PC-9 (cell line): ENCODE measurements at regions not wholly inside any gene's neighbourhood (a gene's known extent, or its start where the extent isn't known, plus 50 kb on each side); places are given as distances from the start of the nearest gene placed in this dataset.

Source experiments
- BruUV-seq: library from RNA; stranded (reverse); fragments of 400-500 nt; replicated peaks from 2 replicates; lab custom pipeline; 2021; lab: Mats Ljungman, UMichigan
- CTCF ChIA-PET: fragments of 300-600 bp; sonication (Branson Sonifier 250); formaldehyde crosslinking; loops from one replicate; lab custom pipeline; 2022; ENCODE audit warnings: antibody characterized with exemption; lab: Charles Lee
- POLR2A ChIA-PET: fragments of 300-600 bp; sonication (Branson Sonifier 250); formaldehyde crosslinking; loops from one replicate; lab custom pipeline; 2022; ENCODE audit warnings: antibody characterized with exemption; ENCODE audit not compliant: unreplicated experiment; lab: Charles Lee
- DNase-seq, 2 experiments: peaks; one replicate each; pipeline versions ENCODE4 v3.0.0 to v3.0.0-alpha.2; 2015 to 2022; ENCODE audit warnings: mixed read lengths in 1 of 2
- H2AFZ ChIP-seq: fragments of 200-600 bp; sonication (generic); 2 replicates; pipeline ENCODE4 v1.8.1; 2017; ENCODE audit warnings: antibody characterized with exemption
- H3F3A ChIP-seq: fragments of 200-600 bp; sonication (generic); 2 replicates; pipeline ENCODE4 v1.8.1; 2017; ENCODE audit warnings: antibody characterized with exemption, mild to moderate bottlenecking, low read depth; ENCODE audit not compliant: insufficient read depth
- H3K27ac ChIP-seq: fragments of 200-600 bp; sonication (generic); 2 replicates; pipeline ENCODE4 v1.6.1; 2016; ENCODE audit warnings: mixed run types
- H3K27me3 ChIP-seq: fragments of 200-600 bp; sonication (generic); 2 replicates; pipeline ENCODE4 v1.6.1; 2016; ENCODE audit warnings: low read depth, mixed run types; ENCODE audit not compliant: insufficient read depth
- H3K36me3 ChIP-seq: fragments of 200-600 bp; sonication (generic); 2 replicates; pipeline ENCODE4 v1.6.1; 2016; ENCODE audit warnings: low read depth, mixed run types
- H3K4me1 ChIP-seq: fragments of 200-600 bp; sonication (generic); replicated peaks from 2 replicates; pipeline ENCODE4 v1.6.1; 2016; ENCODE audit warnings: mixed run types; ENCODE audit not compliant: insufficient read depth
- H3K4me2 ChIP-seq: fragments of 200-600 bp; sonication (generic); 2 replicates; pipeline ENCODE4 v1.6.1; 2017; ENCODE audit warnings: mixed run types
- H3K4me3 ChIP-seq: fragments of 200-600 bp; sonication (generic); 2 replicates; pipeline ENCODE4 v1.6.1; 2016; ENCODE audit warnings: mixed run types
- H3K79me2 ChIP-seq: fragments of 200-600 bp; sonication (generic); 2 replicates; pipeline ENCODE4 v1.6.1; 2017; ENCODE audit warnings: low read depth, mixed run types
- H3K9me2 ChIP-seq: fragments of 200-600 bp; sonication (generic); 2 replicates; pipeline ENCODE4 v1.8.1; 2017; ENCODE audit warnings: mild to moderate bottlenecking; ENCODE audit not compliant: insufficient read depth
- H3K9me3 ChIP-seq: fragments of 200-600 bp; sonication (generic); 2 replicates; pipeline ENCODE4 v1.8.1; 2016; ENCODE audit warnings: low read depth; ENCODE audit not compliant: insufficient read depth
- H4K20me1 ChIP-seq: fragments of 200-600 bp; sonication (generic); 2 replicates; pipeline ENCODE4 v1.8.1; 2017; ENCODE audit not compliant: insufficient read depth
- CTCF ChIP-seq: fragments of 200-600 bp; sonication (generic); conservative IDR thresholded peaks from 2 replicates; pipeline ENCODE4 v1.6.1; 2017; ENCODE audit warnings: mixed run types, antibody characterized with exemption, mild to moderate bottlenecking, moderate library complexity
- EZH2 ChIP-seq: fragments of 200-600 bp; sonication (generic); IDR thresholded peaks from 2 replicates; pipeline ENCODE4 v1.8.0; 2017; ENCODE audit warnings: antibody characterized with exemption, low read depth
- intact Hi-C: fragments of 100-400 bp; cut with micrococcal nuclease; formaldehyde crosslinking; loops from one replicate; pipeline ENCODE4 v1.10.0; 2022; ENCODE audit not compliant: unreplicated experiment

- CTCF ChIA-PET = interaction anchor here (0.5 kb wide), 1 partner anchor 241 kb away, joined by 3 read pairs; no protein-coding TSS in a partner anchor
- POLR2A ChIA-PET = interaction anchor here (0.6 kb wide), 1 partner anchor 217 kb away, joined by 3 read pairs; no protein-coding TSS in a partner anchor
- Histone ChIP-seq H3K27me3 (no peaks in the 10 kb centered on the region), H3K4me2 (peak overlapping the region; percentile 28), H3K36me3 (no peaks in the 10 kb centered on the region), H3K79me2 (no peaks in the 10 kb centered on the region), H2AFZ (no peak overlapping the region), H3K27ac (peak overlapping the region; percentile 55), H3F3A (peaks cover 39% of the 10 kb centered on the region), H4K20me1 (no peaks in the 10 kb centered on the region), H3K4me1 (peaks cover 44% of the 10 kb centered on the region), H3K4me3 (no peak overlapping the region), H3K9me2 (no peaks in the 10 kb centered on the region), H3K9me3 (0 out of 2 replicates have a peak, but pooled peaks cover 6% of the 10 kb centered on the region)
- intact Hi-C loops = loop anchor here (5.0 kb wide), 1 partner anchor 203 kb away; no protein-coding TSS in a partner anchor
- TF ChIP-seq CTCF = no peak
- no peak for TF ChIP-seq EZH2
- BruUV-seq = no TSS peak
- DNase-seq = no peak
Measured at GRCh38 chr9:105154723-105155191, 89.7 kb upstream of the SLC44A1 start.

GRCh38 chr9:105157171-105157583 lies 87.3 kb upstream of the SLC44A1 start:
- CTCF ChIA-PET = interaction anchor here (0.5 kb wide), 1 partner anchor 93 kb away, joined by 8 read pairs; no protein-coding TSS in a partner anchor
- no peaks in the 10 kb centered on the region for H4K20me1 ChIP-seq
- H3K27ac ChIP-seq = no peak overlapping the region
- peak; percentile 71 for TF ChIP-seq CTCF
- no peak for TF ChIP-seq EZH2
- no peak overlapping the region for H3K4me3 ChIP-seq
- no peak overlapping the region for H2AFZ ChIP-seq
- intact Hi-C loops = loop anchor here (1.0 to 5.0 kb wide), 7 partner anchors 30 to 376 kb away; no protein-coding TSS in a partner anchor
- peak; percentile 52 to 71 for DNase-seq
- no TSS peak for BruUV-seq
- POLR2A ChIA-PET = no interaction called here
- no peaks in the 10 kb centered on the region for H3K9me2 ChIP-seq
- 0 out of 2 replicates have a peak, but pooled peaks cover 6% of the 10 kb centered on the region for H3K9me3 ChIP-seq
- no peaks in the 10 kb centered on the region for H3K79me2 ChIP-seq
- H3K4me2 ChIP-seq = peak overlapping the region; percentile 37; the same call in 1 of the 2 replicates
- peaks cover 22% of the 10 kb centered on the region; the same call in 1 of the 2 replicates for H3F3A ChIP-seq
- H3K36me3 ChIP-seq = no peaks in the 10 kb centered on the region
- peaks cover 24% of the 10 kb centered on the region for H3K4me1 ChIP-seq
- no peaks in the 10 kb centered on the region for H3K27me3 ChIP-seq

- no peak for DNase-seq
- no peaks in the 10 kb centered on the region for H3K9me2 ChIP-seq
- H3K36me3 ChIP-seq = no peaks in the 10 kb centered on the region
- no peak overlapping the region for H3K27ac ChIP-seq
- CTCF ChIA-PET = no interaction called here
- no peak overlapping the region for H3K4me3 ChIP-seq
- H4K20me1 ChIP-seq = no peaks in the 10 kb centered on the region
- peaks cover 19% of the 10 kb centered on the region; the same call in 1 of the 2 replicates for H3F3A ChIP-seq
- peaks cover 20% of the 10 kb centered on the region for H3K4me1 ChIP-seq
- H3K9me3 ChIP-seq = 0 out of 2 replicates have a peak, but pooled peaks cover 6% of the 10 kb centered on the region
- H3K27me3 ChIP-seq = no peaks in the 10 kb centered on the region
- no peak for TF ChIP-seq EZH2
- TF ChIP-seq CTCF = no peak
- H3K4me2 ChIP-seq = no peak overlapping the region
- intact Hi-C loops = loop anchor here (5.0 kb wide), 1 partner anchor 199 kb away; no protein-coding TSS in a partner anchor
- POLR2A ChIA-PET = no interaction called here
- no peak overlapping the region for H2AFZ ChIP-seq
- H3K79me2 ChIP-seq = no peaks in the 10 kb centered on the region
- BruUV-seq = no TSS peak
Measured at GRCh38 chr9:105158020-105158419, 86.4 kb upstream of the SLC44A1 start.
